GM12865 (cell line): ENCODE measurements at regions not wholly inside any gene's neighbourhood (a gene's known extent, or its start where the extent isn't known, plus 50 kb on each side); places are given as distances from the start of the nearest gene placed in this dataset.
"Not testable (repeated sequence)": the region's sequence is repeated elsewhere in the genome, so short reads cannot be mapped to it uniquely, and the experiment has no call there.

Experiments
- DNase-seq: peaks from one replicate; pipeline ENCODE4 v3.0.0; 2010; ENCODE audit warnings: low read depth
- H3K4me3 ChIP-seq: 2 replicates; pipeline ENCODE4 v1.5.1; 2011; ENCODE audit warnings: mild to moderate bottlenecking, low read depth, low read length, control low read depth
- TF ChIP-seq, protein P1 (sequence below): IDR thresholded peaks from 2 replicates; pipeline ENCODE4 v1.5.1; 2011; ENCODE audit warnings: low read length, control low read depth, low read depth, inconsistent platforms; ENCODE audit not compliant: insufficient read depth; ENCODE audit errors: missing control alignments

DNA sequence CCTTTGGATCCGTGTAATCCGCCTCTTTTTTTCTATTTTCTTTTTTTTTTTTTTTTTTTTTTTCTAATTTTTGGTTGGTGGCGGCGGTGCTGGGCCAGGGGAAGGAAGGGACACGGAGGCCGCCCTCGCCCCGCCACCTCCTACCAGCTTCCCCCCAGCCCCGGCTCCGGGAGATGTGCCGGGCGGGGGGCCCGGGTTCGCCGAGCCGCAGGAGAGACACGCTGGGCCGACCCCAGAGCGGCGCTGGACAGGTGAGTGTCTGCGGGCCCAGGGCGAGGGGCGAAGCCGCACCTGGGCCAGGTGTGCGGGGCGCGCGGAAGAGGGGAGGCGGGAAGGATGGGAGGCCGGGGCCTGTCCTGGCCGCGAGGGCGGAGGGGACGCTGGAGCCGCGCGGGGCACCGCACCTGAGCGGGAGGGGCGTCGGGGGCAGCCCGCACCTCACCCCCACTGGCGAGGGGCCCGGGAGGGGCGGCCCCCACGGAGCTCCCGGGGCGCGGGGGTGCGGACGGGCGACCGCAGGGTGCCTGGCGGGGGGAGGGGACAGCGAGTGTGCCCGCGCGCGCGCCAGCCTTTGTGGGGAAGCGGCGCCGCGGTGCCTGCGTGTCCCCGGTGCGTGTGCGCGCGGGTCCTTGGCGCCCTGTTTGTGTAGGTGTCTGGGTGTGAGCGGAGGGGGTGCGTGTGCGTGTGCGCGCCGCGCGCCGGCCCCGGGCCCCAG lies 114.8 kb downstream of the CRLF3 start:
- peak overlapping the region; percentile 57 for H3K4me3 ChIP-seq
- DNase-seq, result not testable (repeated sequence)

DNA sequence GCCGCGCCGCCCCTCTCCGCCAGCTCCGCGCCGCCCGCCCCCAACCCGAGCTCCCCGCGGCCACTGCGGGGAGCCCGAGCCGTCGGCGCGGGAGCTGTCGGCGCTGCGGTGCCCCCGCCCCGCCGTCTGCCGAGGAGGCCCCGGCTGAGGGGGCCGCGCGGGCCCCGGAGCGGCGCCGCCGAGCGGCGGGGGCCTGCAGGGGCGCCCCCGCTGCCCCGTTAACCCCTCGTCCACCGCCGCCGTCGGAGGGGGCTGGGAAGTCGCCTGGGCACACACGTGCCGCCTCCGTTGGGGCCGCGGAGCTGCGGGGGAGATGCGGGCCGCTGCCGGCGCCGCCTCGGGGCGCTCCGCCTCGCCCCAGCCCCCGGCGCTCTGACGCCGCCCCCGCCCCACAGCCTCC lies 115.4 kb downstream of the CRLF3 start:
- peak overlapping the region; percentile 84 for H3K4me3 ChIP-seq
- peak; percentile 28 for DNase-seq

DNA sequence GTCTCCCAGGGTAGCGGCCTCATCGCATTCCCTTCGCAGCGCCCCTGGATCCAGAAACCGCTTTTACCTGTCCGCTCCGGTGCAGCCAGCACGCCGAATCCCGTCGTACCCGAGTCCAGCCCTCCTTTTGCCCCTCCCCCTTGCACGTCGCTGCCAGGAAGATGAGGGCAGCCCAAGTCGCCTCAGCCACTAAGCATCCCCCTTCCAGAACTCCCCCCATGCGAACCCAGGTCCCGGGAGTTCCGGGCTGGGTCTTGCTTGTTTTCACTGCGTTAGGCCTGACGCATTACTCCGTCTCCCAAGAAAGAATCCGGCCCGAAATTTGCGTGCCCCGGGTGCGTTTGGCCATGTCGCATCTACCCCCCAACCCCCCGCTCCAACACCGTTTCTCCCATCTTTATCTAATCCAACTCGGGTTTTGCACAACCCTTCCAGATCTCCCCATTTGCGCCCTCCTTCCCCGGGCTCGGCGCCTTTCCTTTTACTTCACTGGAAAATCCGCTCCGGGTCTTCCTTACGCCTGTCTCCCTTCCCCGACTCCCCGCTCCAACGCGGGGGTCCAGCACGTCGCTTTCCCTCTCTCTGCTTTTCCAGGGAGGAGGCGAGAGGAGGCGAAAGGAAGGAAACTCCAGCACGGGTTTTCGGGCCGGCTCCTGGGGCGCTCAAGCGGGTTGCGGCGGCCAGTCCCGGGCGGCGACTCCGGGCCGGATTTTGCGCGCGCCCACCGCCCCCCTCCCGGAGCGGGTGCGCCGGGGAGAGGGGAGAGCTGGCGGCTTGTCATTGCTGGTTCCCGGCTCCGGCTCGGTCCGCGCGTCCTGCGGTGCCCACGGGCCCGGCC lies 116.0 kb downstream of the CRLF3 start:
- peak overlapping the region; percentile 84 for H3K4me3 ChIP-seq
- peak; percentile 82 for DNase-seq

DNA sequence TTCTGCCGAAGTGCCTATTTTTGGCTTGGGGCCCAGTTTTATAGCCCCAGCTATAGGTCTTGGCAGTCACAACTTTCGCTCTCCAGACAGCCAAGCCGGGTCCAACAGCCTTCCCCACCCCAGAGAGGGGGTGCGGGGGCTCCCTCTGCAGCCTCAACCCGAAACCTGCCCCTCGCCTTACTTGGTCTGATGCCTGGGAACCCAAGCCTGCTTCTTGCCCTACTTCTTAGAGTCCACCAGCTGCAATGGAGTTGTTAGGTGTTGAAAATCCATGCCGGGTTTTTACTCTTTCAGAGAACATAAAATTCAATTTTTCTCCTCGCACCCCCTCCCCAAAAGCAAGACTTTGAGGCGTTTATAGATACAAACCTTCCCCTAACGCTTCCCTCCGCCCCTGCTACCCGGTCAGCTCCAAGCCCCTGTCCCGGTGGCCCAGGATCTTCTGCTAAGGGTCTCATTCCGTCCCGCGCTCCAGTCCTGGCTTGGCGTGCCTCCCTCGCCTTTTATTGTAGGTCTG lies 116.7 kb downstream of the CRLF3 start:
- H3K4me3 ChIP-seq, result peak overlapping the region; percentile 84
- peak; percentile 19 for DNase-seq

DNA sequence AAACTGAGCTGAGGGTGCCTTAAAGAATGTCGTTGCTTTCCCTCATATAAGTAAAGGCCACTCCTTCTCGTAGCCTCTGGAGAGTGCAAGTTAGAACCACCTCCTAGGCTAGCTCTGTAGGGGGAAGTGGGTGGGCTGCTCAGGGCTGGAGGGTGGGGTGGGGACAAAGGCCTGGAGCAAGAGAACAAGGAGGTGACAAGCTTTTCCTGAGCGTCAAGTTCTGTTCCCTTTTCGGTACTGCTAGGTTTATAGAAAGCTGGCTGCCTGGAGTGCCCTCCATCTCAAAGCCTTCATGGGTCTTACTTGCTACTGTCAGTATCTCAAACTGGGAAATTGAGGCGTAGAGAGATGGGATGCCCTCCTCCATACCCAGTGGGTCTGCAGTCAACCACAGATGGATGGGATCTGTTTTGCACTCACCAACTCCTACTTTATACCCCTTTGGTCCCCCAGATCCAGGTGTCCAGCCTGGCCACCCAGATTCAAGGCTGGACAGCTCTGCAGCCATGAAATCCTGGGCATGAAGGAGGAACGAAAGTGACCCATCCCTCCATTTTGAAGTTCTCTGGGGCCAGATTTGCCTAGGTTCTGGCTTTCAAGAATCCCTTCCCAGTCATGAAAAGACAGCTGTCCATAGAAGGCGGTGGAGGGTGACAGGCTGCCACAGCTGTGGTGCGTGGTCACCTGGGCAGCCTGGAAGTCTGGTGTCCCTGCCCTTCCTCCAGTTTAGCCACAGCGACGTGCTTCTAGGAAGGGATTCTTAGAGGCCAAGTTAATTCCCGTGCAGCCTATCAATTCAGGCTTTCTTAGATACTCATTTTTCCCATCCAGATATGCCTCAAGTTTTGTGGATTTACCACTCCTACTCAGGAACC lies 117.8 kb downstream of the CRLF3 start:
- H3K4me3 ChIP-seq, result not testable (repeated sequence)

DNA sequence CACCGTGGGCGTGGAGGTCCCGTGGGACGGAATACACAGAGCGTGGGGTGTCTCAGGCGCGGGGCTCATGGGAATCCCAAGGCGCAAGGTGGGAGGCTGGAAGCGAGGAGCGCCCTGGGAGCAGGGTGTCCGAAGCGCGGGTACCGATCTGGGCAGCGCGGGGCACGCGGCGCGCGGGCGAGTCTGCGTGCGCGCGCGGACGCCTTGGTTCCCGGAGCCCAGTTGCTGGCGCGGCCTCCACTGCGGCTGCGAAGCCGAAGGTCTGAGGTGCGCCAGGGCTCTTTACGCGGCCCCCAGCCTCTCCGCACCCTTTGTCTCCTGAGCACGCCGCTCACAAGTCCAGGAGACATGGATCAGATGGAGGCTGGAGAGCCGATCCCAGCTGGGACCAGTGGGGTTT lies 118.5 kb downstream of the CRLF3 start:
- DNase-seq, H3K4me3 ChIP-seq: not testable (repeated sequence)

More for the DNA sequence above, 117.8 kb downstream of the CRLF3 start:
- DNase-seq, result not testable (repeated sequence)

DNA sequence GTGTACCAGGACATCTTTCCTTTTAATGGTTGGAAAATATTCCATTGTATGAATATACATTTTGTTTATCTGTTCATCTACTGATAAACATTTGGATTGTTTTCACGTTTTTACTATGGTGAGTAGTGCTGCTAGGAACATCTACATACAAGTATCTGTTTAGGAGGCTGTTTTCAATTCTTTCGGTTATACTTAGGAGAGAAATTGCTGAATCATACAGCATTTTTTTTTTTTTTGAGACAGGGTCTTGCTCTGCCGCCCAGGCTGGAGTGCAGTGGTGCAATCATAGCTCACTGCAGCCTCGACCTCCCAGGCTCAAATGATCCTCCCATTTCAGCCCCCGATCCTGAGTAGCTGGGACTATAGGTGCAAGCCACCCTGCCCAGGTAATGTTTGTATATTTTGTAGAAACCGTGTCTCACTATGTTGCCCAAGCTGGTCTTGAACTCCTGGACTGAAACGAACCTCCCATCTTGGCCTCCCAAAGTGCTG lies 122.9 kb downstream of the CRLF3 start:
- DNase-seq, result no peak
- TF ChIP-seq, protein P1, sequence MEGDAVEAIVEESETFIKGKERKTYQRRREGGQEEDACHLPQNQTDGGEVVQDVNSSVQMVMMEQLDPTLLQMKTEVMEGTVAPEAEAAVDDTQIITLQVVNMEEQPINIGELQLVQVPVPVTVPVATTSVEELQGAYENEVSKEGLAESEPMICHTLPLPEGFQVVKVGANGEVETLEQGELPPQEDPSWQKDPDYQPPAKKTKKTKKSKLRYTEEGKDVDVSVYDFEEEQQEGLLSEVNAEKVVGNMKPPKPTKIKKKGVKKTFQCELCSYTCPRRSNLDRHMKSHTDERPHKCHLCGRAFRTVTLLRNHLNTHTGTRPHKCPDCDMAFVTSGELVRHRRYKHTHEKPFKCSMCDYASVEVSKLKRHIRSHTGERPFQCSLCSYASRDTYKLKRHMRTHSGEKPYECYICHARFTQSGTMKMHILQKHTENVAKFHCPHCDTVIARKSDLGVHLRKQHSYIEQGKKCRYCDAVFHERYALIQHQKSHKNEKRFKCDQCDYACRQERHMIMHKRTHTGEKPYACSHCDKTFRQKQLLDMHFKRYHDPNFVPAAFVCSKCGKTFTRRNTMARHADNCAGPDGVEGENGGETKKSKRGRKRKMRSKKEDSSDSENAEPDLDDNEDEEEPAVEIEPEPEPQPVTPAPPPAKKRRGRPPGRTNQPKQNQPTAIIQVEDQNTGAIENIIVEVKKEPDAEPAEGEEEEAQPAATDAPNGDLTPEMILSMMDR, result no peak
- H3K4me3 ChIP-seq, result no peak overlapping the region

DNA sequence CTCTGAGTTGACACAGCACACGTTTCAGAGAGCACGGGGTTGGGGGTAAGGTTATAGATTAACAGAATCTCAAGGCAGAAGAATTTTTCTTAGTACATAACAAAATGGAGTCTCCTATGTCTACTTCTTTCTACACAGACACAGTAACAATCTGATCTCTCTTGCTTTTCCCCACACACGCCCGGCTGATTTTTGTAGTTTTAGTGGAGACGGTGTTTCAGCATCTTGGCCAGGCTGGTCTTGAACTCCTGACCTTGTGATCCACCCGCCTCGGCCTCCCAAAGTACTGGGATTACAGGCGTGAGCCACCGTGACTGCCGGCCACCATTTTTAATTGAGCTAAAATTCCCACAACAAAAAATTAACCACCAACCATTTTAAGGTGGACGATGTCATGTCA lies 123.7 kb downstream of the CRLF3 start:
- not testable (repeated sequence) for DNase-seq, H3K4me3 ChIP-seq

DNA sequence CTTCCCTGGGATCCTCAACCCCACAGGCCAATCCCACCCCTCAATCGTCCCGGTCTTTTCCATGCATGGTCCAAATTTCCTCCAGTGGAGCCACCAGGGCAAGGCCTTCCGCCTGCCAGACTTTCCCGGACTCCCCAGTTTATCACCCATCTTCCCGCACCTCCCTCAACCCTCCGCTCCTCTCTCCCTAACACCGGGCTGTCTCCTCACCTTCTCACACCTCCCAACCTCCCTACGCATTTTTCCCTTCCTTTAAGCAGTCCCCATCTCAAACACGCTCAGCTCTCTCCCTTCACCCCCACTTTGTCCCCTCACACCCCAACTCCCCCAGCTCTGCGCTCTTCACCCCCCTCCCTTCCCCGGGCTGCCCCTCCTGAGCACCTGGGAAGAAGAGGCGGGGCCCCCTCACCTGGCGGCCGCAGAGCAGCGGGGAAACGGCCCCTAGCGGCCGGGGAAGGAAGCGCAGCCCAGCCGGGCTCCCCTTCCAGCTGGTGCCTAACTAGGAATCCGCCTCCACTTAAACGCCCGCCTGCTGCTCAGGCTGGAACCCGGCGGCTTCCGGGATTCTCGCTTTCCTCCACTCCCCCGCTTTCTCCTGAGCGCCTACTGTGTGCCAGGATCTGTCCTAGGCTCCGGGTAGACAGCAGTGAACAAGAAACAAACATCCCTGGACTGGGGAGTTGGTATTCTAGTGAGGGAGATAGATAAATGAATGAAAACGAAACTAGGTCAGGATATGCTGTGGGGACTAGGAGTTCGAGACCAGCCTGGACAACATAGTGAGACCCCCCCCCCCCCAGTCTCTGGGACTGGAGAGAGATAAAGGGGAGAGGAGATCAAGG lies 126.7 kb downstream of the CRLF3 start:
- TF ChIP-seq, protein P1, result peak; percentile 75
- H3K4me3 ChIP-seq, result peak overlapping the region; percentile 48
- peak; percentile 70 for DNase-seq

DNA sequence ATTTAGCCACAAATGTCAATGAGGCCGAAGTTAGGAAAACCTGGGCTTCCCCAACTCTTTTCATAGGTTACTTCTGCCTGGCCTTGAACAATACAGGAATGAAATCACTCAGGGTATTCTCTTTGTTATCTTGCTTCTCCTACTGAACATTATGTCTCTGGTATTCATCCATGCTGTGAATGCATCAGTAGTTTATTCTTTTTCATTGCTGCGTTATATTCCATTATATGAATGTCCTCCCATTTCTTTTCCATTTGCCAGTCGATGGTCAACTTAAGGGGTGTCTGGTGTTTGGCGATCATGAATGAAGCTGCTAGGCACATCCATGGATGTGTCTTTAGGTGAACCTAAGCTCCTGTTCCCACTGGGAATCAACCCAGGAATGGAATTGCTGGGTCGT lies 128.3 kb downstream of the CRLF3 start:
- TF ChIP-seq, protein P1, result no peak
- no peak for DNase-seq
- H3K4me3 ChIP-seq, result no peak overlapping the region

DNA sequence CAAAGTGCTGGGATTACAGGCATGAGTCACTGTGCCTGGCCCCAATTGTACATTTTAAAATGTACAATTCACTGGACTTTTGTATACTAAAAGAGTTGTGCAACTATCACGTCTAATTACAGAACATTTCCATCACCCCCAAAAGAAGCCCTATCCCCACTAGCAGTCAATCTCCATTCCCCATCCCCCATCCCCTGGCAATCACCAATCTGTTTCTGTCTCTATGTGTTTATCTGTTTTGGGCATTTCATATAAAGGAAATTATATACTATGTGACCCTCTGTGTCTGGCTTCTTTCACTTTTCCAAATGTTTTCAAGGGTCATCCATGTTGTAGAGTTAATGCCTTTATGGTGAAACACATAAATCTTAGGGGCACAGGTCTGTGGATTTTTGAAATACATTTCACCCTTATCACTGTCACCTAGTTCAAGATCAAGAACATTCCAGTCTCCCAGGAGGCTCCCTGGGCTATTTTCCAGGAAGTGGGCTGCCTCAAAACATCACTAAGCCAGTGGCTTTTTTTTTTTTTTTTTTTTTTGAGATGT lies 129.2 kb downstream of the CRLF3 start:
- not testable (repeated sequence) for H3K4me3 ChIP-seq, DNase-seq
